ENCODE measurements at regions not wholly inside any gene's neighbourhood (a gene's known extent, or its start where the extent isn't known, plus 50 kb on each side); places are given as distances from the start of the nearest gene placed in this dataset.

DNA sequence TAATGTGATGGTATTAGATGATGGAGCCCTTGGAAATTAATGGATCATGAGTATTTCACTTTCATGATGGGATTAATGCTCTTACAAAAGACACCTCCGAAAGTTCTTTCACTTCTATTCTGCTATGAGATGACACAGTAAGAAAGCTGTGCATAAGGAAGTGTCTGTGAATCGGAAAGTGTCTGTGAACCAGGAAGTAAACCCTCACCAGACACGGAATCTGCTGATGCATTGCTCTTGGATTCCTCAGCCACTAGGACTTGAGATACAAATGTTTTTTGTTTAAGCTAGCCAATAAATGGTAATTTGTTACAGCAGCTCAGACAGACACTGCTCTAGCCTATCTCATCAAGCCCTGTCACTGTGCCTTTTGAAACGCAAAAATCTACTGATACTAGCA, 440.4 kb upstream of the PRR20A start:
- TF ChIP-seq, protein P1, sequence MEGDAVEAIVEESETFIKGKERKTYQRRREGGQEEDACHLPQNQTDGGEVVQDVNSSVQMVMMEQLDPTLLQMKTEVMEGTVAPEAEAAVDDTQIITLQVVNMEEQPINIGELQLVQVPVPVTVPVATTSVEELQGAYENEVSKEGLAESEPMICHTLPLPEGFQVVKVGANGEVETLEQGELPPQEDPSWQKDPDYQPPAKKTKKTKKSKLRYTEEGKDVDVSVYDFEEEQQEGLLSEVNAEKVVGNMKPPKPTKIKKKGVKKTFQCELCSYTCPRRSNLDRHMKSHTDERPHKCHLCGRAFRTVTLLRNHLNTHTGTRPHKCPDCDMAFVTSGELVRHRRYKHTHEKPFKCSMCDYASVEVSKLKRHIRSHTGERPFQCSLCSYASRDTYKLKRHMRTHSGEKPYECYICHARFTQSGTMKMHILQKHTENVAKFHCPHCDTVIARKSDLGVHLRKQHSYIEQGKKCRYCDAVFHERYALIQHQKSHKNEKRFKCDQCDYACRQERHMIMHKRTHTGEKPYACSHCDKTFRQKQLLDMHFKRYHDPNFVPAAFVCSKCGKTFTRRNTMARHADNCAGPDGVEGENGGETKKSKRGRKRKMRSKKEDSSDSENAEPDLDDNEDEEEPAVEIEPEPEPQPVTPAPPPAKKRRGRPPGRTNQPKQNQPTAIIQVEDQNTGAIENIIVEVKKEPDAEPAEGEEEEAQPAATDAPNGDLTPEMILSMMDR (IDR thresholded peaks at IDR 0.05), result no peak
- no peak for TF ChIP-seq POLR2A (IDR thresholded peaks at IDR 0.05)

Measured in thyroid gland (tissue), 4 donors.